ENCODE measurements at regions not wholly inside any gene's neighbourhood (a gene's known extent, or its start where the extent isn't known, plus 50 kb on each side); places are given as distances from the start of the nearest gene placed in this dataset.

DNA sequence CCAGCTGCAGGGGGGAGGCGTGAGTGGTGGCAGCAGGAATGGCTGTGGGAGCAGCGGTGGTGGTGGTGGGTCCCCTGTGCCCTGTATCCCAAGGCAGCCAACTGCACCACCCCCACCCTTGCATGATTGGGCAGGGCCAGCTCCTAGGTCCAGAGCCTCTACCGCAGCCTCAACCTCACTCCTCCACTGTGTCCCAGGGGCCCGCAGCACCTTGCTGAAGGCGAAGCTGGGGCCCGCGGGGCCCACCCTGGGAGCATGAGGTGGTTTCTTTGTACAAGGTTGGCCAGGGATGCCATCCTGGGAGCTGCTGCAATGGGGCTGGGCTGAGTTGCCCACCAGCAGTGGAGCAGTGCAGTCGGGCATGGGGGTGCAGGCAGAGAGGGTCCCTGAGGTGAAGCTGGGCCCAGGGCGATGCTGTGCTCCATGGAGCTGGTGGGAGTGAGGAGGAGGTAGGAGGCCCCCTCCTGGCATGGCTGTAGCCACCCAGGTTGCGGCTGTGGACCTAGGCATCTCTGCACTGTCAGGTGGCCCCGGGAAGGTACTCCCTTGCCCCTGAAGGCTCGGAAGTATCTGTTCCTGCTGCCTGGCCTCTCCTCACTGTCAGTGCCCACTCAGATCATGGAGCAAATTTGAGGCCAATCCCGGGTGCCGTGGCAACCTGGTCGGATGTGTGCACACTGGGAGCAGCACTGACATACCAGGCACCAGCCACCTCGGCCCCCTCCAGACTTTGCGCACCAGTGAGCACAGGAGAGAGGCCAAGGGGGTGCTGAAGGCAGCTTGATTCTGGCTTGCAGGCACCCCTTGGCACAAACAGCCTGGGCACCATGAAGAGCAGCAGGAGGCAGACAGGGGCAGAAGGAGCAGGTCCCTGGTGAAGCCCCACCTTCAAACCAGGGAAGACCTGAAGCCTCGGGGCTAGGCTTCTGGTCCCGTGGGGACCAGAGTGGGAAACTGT, 60.2 kb upstream of the L3MBTL3 start:
- TF ChIP-seq YY1 (IDR thresholded peaks at IDR 0.05; ENCODE audit: low read depth, low read length) (no peak), NFXL1 (IDR thresholded peaks at IDR 0.05; ENCODE audit: borderline replicate concordance) (no peak), POLR2A (IDR thresholded peaks at IDR 0.05; ENCODE audit: low read depth, low read length) (no peak), EGR1 (IDR thresholded peaks at IDR 0.05; ENCODE audit: borderline replicate concordance in 1 of 2, low read depth in 2 of 2, low read length in 2 of 2) (no peak), RAD21 (IDR thresholded peaks at IDR 0.05; ENCODE audit: insufficient read depth, low read depth, low read length) (no peak)
- TF ChIP-seq, protein P1, sequence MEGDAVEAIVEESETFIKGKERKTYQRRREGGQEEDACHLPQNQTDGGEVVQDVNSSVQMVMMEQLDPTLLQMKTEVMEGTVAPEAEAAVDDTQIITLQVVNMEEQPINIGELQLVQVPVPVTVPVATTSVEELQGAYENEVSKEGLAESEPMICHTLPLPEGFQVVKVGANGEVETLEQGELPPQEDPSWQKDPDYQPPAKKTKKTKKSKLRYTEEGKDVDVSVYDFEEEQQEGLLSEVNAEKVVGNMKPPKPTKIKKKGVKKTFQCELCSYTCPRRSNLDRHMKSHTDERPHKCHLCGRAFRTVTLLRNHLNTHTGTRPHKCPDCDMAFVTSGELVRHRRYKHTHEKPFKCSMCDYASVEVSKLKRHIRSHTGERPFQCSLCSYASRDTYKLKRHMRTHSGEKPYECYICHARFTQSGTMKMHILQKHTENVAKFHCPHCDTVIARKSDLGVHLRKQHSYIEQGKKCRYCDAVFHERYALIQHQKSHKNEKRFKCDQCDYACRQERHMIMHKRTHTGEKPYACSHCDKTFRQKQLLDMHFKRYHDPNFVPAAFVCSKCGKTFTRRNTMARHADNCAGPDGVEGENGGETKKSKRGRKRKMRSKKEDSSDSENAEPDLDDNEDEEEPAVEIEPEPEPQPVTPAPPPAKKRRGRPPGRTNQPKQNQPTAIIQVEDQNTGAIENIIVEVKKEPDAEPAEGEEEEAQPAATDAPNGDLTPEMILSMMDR (IDR thresholded peaks at IDR 0.05 in 2 of 3, conservative IDR thresholded peaks at IDR 0.05 in 1 of 3; ENCODE audit: control insufficient read depth in 2 of 3, extremely low read depth in 1 of 3, insufficient read depth in 1 of 3, low read depth in 3 of 3, low read length in 3 of 3), result no peak
- TF ChIP-seq, protein P2, sequence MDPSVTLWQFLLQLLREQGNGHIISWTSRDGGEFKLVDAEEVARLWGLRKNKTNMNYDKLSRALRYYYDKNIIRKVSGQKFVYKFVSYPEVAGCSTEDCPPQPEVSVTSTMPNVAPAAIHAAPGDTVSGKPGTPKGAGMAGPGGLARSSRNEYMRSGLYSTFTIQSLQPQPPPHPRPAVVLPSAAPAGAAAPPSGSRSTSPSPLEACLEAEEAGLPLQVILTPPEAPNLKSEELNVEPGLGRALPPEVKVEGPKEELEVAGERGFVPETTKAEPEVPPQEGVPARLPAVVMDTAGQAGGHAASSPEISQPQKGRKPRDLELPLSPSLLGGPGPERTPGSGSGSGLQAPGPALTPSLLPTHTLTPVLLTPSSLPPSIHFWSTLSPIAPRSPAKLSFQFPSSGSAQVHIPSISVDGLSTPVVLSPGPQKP (IDR thresholded peaks at IDR 0.05; ENCODE audit: low read depth, low read length), result no peak

Data from GM12878 (cell line).